Nephron (organoid): ENCODE measurements at regions not wholly inside any gene's neighbourhood (a gene's known extent, or its start where the extent isn't known, plus 50 kb on each side); places are given as distances from the start of the nearest gene placed in this dataset.

Experiments
- H3K27ac Mint-ChIP-seq, 3 experiments: 2 replicates each; pipeline ENCODE4 v1.8.0; 2020; ENCODE audit warnings: mixed read lengths in 3 of 3, mild to moderate bottlenecking in 2 of 3, moderate library complexity in 1 of 3
- H3K27me3 Mint-ChIP-seq: 2 replicates; pipeline ENCODE4 v1.8.0; 2021; ENCODE audit warnings: low read depth, mild to moderate bottlenecking, moderate library complexity, mixed read lengths
- H3K36me3 Mint-ChIP-seq: 2 replicates; pipeline ENCODE4 v1.8.0; 2020; ENCODE audit warnings: low read depth, mixed read lengths
- H3K4me1 Mint-ChIP-seq: 2 replicates; pipeline ENCODE4 v1.8.0; 2020; ENCODE audit warnings: mixed read lengths
- H3K4me3 Mint-ChIP-seq, 3 experiments: 2 replicates each; pipeline ENCODE4 v1.8.0; 2020; ENCODE audit warnings: mild to moderate bottlenecking in 3 of 3, mixed read lengths in 3 of 3, moderate library complexity in 2 of 3
- H3K9me3 Mint-ChIP-seq: 2 replicates; pipeline ENCODE4 v1.8.0; 2020; ENCODE audit warnings: mixed read lengths
- CTCF ChIP-seq, 3 experiments: fragments of 200-600 bp; sonication (generic); IDR thresholded peaks; one replicate each; pipeline ENCODE4 v1.5.0; 2021; ENCODE audit warnings: antibody characterized with exemption in 3 of 3; ENCODE audit not compliant: unreplicated experiment in 3 of 3

- Mint-ChIP-seq H3K9me3 (no peaks in the 10 kb centered on the region), H3K4me3 (no peak overlapping the region), H3K27me3 (no peaks in the 10 kb centered on the region), H3K36me3 (peaks cover 51% of the 10 kb centered on the region), H3K27ac (no peak overlapping the region), H3K4me1 (no peaks in the 10 kb centered on the region)
- TF ChIP-seq CTCF (IDR thresholded peaks at IDR 0.05; ENCODE audit: unreplicated experiment in 3 of 3) = no peak
These were observed 102.6 kb downstream of the PTPRS start for GRCh38 chr19:5237939-5238480.

- H3K4me3 Mint-ChIP-seq = no peak overlapping the region
- no peak for TF ChIP-seq CTCF (IDR thresholded peaks at IDR 0.05; ENCODE audit: unreplicated experiment in 3 of 3)
- H3K36me3 Mint-ChIP-seq = peaks cover 46% of the 10 kb centered on the region
- no peaks in the 10 kb centered on the region for H3K9me3 Mint-ChIP-seq
- no peaks in the 10 kb centered on the region for H3K4me1 Mint-ChIP-seq
- H3K27me3 Mint-ChIP-seq = no peaks in the 10 kb centered on the region
- H3K27ac Mint-ChIP-seq = no peak overlapping the region
These were observed 103.3 kb downstream of the PTPRS start for GRCh38 chr19:5237190-5237780.

- H3K4me3 Mint-ChIP-seq = no peak overlapping the region
- H3K27ac Mint-ChIP-seq = no peak overlapping the region
- H3K4me1 Mint-ChIP-seq = no peaks in the 10 kb centered on the region
- peaks cover 53% of the 10 kb centered on the region for H3K36me3 Mint-ChIP-seq
- H3K27me3 Mint-ChIP-seq = no peaks in the 10 kb centered on the region
- no peak for TF ChIP-seq CTCF (IDR thresholded peaks at IDR 0.05; ENCODE audit: unreplicated experiment in 3 of 3)
- H3K9me3 Mint-ChIP-seq = no peaks in the 10 kb centered on the region
These were observed 105.0 kb downstream of the PTPRS start for GRCh38 chr19:5235458-5236219.

- no peak overlapping the region for H3K27ac Mint-ChIP-seq
- no peak for TF ChIP-seq CTCF (IDR thresholded peaks at IDR 0.05; ENCODE audit: unreplicated experiment in 3 of 3)
- peaks cover 54% of the 10 kb centered on the region for H3K36me3 Mint-ChIP-seq
- no peaks in the 10 kb centered on the region for H3K9me3 Mint-ChIP-seq
- H3K27me3 Mint-ChIP-seq = no peaks in the 10 kb centered on the region
- H3K4me3 Mint-ChIP-seq = no peak overlapping the region
- no peaks in the 10 kb centered on the region for H3K4me1 Mint-ChIP-seq
These were observed 106.2 kb downstream of the PTPRS start for GRCh38 chr19:5234412-5234811.

GRCh38 chr19:5232798-5233505, 107.7 kb downstream of the PTPRS start:
- TF ChIP-seq CTCF (IDR thresholded peaks at IDR 0.05; ENCODE audit: unreplicated experiment in 3 of 3) = no peak
- H3K36me3 Mint-ChIP-seq = peaks cover 51% of the 10 kb centered on the region
- no peaks in the 10 kb centered on the region for H3K27me3 Mint-ChIP-seq
- no peak overlapping the region for H3K27ac Mint-ChIP-seq
- no peak overlapping the region for H3K4me3 Mint-ChIP-seq
- no peaks in the 10 kb centered on the region for H3K9me3 Mint-ChIP-seq
- no peaks in the 10 kb centered on the region for H3K4me1 Mint-ChIP-seq
